Left cardiac atrium (tissue), 4 donors: ENCODE measurements at regions not wholly inside any gene's neighbourhood (a gene's known extent, or its start where the extent isn't known, plus 50 kb on each side); places are given as distances from the start of the nearest gene placed in this dataset.

Experiments
- ATAC-seq, 2 donors: fragments of 200-7000 bp; cut with Tn5 transposase; one replicate each; pipeline ENCODE4 v1.9.1; 2020; ENCODE audit warnings: mild to moderate bottlenecking in 2 of 2, moderate library complexity in 2 of 2
- DNase-seq: peaks from one replicate; pipeline ENCODE4 v3.0.0-alpha.2; 2020
- intact Hi-C, 2 donors: fragments of 100-400 bp; cut with DNase I; formaldehyde crosslinking; loops; one replicate each; pipeline versions ENCODE4 v1.14.1 to v1.15.1; 2022 to 2023
- donor health status: DM: no; HTN: yes; CAD: no.
- donor health status: DM: no; HTN: yes; CAD: no; lungs with severe emphysema.
- donor health status: DM: yes; HTN: yes; CAD: no.
- donor health status: Dilated cardiomyopathy.

GRCh38 chr14:101073598-101073965 is 170.1 kb upstream of the RTL1 start:
- DNase-seq (no peak), ATAC-seq (no peak)
- intact Hi-C loops, result no loop called here

- ATAC-seq (no peak), DNase-seq (no peak)
- intact Hi-C loops, result no loop called here
These were observed 170.9 kb upstream of the RTL1 start for GRCh38 chr14:101074196-101075024.

- ATAC-seq (no peak), DNase-seq (no peak)
- intact Hi-C loops, result no loop called here
These were observed 171.7 kb upstream of the RTL1 start for GRCh38 chr14:101075025-101075800.

GRCh38 chr14:101075801-101076413 is 172.4 kb upstream of the RTL1 start:
- intact Hi-C loops, result no loop called here
- no peak for ATAC-seq
- DNase-seq, result no peak

- DNase-seq, result no peak
- ATAC-seq, result no peak
- intact Hi-C loops, result no loop called here
These were observed 173.1 kb upstream of the RTL1 start for GRCh38 chr14:101076451-101077198.

- DNase-seq (no peak), ATAC-seq (no peak)
- intact Hi-C loops, result no loop called here
These were observed 174.1 kb upstream of the RTL1 start for GRCh38 chr14:101077481-101078074.

GRCh38 chr14:101078170-101078891 is 174.8 kb upstream of the RTL1 start:
- intact Hi-C loops, result no loop called here
- no peak for DNase-seq
- ATAC-seq, result no peak

- intact Hi-C loops, result no loop called here
- ATAC-seq, result no peak
- no peak for DNase-seq
These were observed 175.3 kb upstream of the RTL1 start for GRCh38 chr14:101078892-101079221.

GRCh38 chr14:101080922-101081593 is 177.5 kb upstream of the RTL1 start:
- ATAC-seq, result no peak
- DNase-seq, result no peak
- intact Hi-C loops, result no loop called here

- DNase-seq (no peak), ATAC-seq (no peak)
- intact Hi-C loops, result no loop called here
These were observed 178.5 kb upstream of the RTL1 start for GRCh38 chr14:101082036-101082435.

GRCh38 chr14:101082436-101083384 is 179.2 kb upstream of the RTL1 start:
- DNase-seq (no peak), ATAC-seq (no peak)
- intact Hi-C loops, result no loop called here

GRCh38 chr14:101083564-101084435 is 180.3 kb upstream of the RTL1 start:
- ATAC-seq (no peak), DNase-seq (no peak)
- intact Hi-C loops, result no loop called here

GRCh38 chr14:101084436-101084826 is 180.9 kb upstream of the RTL1 start:
- no peak for ATAC-seq

GRCh38 chr14:101086926-101087325 is 183.4 kb upstream of the RTL1 start:
- no peak for ATAC-seq
- DNase-seq, result no peak
- intact Hi-C loops, result no loop called here

More at GRCh38 chr14:101084436-101084826, 180.9 kb upstream of the RTL1 start:
- intact Hi-C loops, result no loop called here
- no peak for DNase-seq

GRCh38 chr14:101087614-101088394 is 184.3 kb upstream of the RTL1 start:
- ATAC-seq (peak in 1 of 2 donors; percentile 47), DNase-seq (peak; percentile 15)

GRCh38 chr14:101088395-101088667 is 184.8 kb upstream of the RTL1 start:
- DNase-seq (no peak), ATAC-seq (no peak)
- intact Hi-C loops, result no loop called here

More at GRCh38 chr14:101087614-101088394, 184.3 kb upstream of the RTL1 start:
- intact Hi-C loops, result no loop called here
